ENCODE measurements at regions not wholly inside any gene's neighbourhood (a gene's known extent, or its start where the extent isn't known, plus 50 kb on each side); places are given as distances from the start of the nearest gene placed in this dataset.

DNA sequence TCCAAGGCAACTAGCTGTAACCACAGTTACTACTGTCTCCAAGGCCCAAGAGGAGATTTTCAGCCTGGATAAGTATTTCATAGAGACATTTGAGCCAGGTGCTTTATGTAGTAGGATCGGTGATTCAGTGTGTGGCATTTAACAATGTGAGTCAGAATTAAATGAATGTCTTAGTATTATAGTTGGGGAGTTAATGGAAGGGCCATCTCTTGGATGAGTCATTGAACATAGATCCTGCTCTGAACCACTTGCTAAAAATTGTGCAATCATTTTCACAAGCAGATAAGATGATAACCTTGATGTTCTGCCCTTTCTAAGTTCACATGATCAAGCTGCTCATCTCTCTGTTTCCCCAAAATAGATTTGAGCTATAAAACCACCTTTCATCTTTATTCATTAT lies 668.9 kb upstream of the CITED2 start:
- no peak for TF ChIP-seq CTCF (IDR thresholded peaks at IDR 0.05; ENCODE audit: control extremely low read depth, extremely low read depth, low read depth, missing control alignments)
- ChIA-PET POLR2A (no interaction called here), CTCF (interaction anchor here (0.7 to 2.9 kb wide), 2 partner anchors 9 to 11 kb away, joined by 3 to 16 read pairs; no protein-coding TSS in a partner anchor)
- no peak for DNase-seq (ENCODE audit: extremely low spot score)

DNA sequence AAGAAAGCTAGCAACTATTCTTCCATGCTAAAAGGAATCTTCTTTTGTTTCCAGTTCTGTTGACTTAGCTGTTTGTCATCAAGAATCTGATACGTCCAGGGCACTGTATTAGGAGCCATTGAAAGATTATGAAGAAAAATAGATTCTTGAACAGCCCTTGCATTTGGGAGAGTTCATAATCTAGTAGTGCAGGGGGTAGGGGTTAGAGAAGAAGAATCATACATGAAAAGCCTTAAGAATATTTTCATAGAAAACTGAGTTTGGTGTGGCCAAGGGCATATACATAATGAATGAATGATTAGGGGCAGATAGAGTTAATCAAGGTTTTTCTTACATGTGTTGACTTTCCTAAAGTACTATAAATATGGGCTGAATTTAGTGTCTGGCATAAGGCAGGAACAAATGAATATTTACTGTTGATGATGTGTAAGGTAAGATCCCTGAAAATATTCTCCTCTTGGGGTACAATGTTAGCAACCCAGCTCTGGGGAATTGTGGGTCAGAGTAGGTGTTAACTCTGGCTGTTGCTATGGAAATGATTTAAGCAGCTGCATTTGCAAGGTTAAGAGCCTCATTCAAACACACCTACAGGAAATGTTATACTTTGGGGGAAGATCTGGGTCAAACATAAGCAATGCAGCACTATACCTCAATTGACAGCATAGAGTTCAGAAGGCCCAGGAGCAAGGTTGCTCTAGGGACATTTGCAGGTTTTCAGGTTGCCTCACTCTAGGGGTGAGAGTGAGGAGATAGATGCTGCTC lies 667.3 kb upstream of the CITED2 start:
- TF ChIP-seq CTCF (IDR thresholded peaks at IDR 0.05; ENCODE audit: control extremely low read depth, extremely low read depth, low read depth, missing control alignments): no peak
- ChIA-PET CTCF (interaction anchor here (2.9 kb wide), 1 partner anchor 10 kb away, joined by 16 read pairs; no protein-coding TSS in a partner anchor), POLR2A (no interaction called here)
- no peak for DNase-seq (ENCODE audit: extremely low spot score)

DNA sequence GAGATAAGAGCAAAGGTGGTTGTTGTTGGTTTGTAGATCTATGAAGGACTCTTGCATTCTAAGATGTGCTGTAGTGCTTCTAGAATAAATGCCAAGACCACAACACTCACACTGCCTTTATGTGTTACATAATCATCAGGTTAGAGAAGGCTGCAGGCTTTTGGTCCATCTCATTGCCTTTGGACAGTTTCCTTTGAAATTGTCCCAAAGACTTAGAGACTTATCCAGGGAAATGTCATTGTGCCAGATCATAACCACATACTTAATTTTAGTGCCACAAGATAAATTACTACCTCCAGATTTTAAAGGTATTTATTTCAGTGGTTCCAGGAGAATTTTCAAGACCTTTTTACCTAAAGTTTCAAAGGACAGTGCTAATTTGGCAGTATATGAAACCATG lies 666.6 kb upstream of the CITED2 start:
- CTCF ChIA-PET: no interaction called here
- POLR2A ChIA-PET: no interaction called here
- TF ChIP-seq CTCF (IDR thresholded peaks at IDR 0.05; ENCODE audit: control extremely low read depth, extremely low read depth, low read depth, missing control alignments): no peak
- no peak for DNase-seq (ENCODE audit: extremely low spot score)

DNA sequence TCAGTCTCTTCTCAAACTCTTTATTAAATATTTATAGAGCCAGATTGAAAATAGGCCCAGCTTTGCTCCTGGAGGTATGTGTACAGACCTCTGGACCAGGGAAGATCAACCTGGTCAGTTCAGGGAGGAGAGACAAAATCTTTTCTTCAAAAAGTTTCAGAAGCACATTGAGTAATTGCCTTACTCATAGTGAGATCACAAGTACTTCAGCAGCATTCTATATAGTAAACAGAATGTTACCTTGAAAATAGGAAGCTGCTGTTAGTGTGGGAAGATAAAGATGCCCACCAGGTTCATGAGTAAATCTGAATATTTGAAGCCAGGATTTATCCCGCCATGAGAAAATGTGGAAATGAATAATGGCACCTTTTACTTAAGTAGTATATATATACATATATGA lies 665.9 kb upstream of the CITED2 start:
- no peak for DNase-seq (ENCODE audit: extremely low spot score)
- TF ChIP-seq CTCF (IDR thresholded peaks at IDR 0.05; ENCODE audit: control extremely low read depth, extremely low read depth, low read depth, missing control alignments): no peak
- ChIA-PET CTCF (no interaction called here), POLR2A (interaction anchor here (1.1 kb wide), 1 partner anchor 10 kb away, joined by 3 read pairs; no protein-coding TSS in a partner anchor)

- CTCF ChIA-PET: no interaction called here
- TF ChIP-seq CTCF (IDR thresholded peaks at IDR 0.05; ENCODE audit: control extremely low read depth, extremely low read depth, low read depth, missing control alignments): no peak
- no peak for DNase-seq (ENCODE audit: extremely low spot score)
- POLR2A ChIA-PET: interaction anchor here (1.1 kb wide), 1 partner anchor 9 kb away, joined by 3 read pairs; no protein-coding TSS in a partner anchor
Measured at GRCh38 chr6:140039364-140039763, 664.9 kb upstream of the CITED2 start.

- no peak for TF ChIP-seq CTCF (IDR thresholded peaks at IDR 0.05; ENCODE audit: control extremely low read depth, extremely low read depth, low read depth, missing control alignments)
- ChIA-PET POLR2A (no interaction called here), CTCF (interaction anchor here (1.3 kb wide), 1 partner anchor 43 kb away, joined by 3 read pairs; no protein-coding TSS in a partner anchor)
- DNase-seq (ENCODE audit: extremely low spot score): no peak
Measured at GRCh38 chr6:140036196-140036595, 661.7 kb upstream of the CITED2 start.
